Adrenal gland (tissue), 5 donors: ENCODE measurements at regions not wholly inside any gene's neighbourhood (a gene's known extent, or its start where the extent isn't known, plus 50 kb on each side); places are given as distances from the start of the nearest gene placed in this dataset.

Source experiments
- CTCF ChIP-seq, 6 experiments: fragments of 450-650 bp in 4 of 6; fragments of 200-600 bp in 2 of 6; sonication (generic) in 1 of 6; IDR thresholded peaks; 1 replicate in 5 of 6; 2 replicates in 1 of 6; pipeline versions ENCODE4 v1.5.1 to v1.8.0; 2016 to 2021; ENCODE audit warnings: antibody characterized with exemption in 6 of 6, mild to moderate bottlenecking in 2 of 6, moderate library complexity in 1 of 6
- POLR2A ChIP-seq, 2 donors: fragments of 450-650 bp; IDR thresholded peaks; one replicate each; pipeline ENCODE4 v1.6.1; 2017; ENCODE audit warnings: antibody characterized with exemption in 2 of 2, mild to moderate bottlenecking in 2 of 2, moderate library complexity in 1 of 2
- donor health status: DM: no; HTN: no; CAD: no.

GRCh38 chr6:14874975-14875480 is 370.8 kb upstream of the JARID2 start:
- TF ChIP-seq CTCF (IDR thresholded peaks at IDR 0.05) (no peak), POLR2A (IDR thresholded peaks at IDR 0.05) (no peak)
